ENCODE measurements at regions not wholly inside any gene's neighbourhood (a gene's known extent, or its start where the extent isn't known, plus 50 kb on each side); places are given as distances from the start of the nearest gene placed in this dataset.

GRCh38 chr2:107558295-107558694 is 268.4 kb upstream of the RGPD4 start:
- TF ChIP-seq ZBTB33 (IDR thresholded peaks at IDR 0.05; ENCODE audit: borderline replicate concordance, low read depth), result no peak
- no peak for TF ChIP-seq CTCF (IDR thresholded peaks at IDR 0.05)
- TF ChIP-seq RCOR1 (IDR thresholded peaks at IDR 0.05; ENCODE audit: low read length), result no peak
- no peak for TF ChIP-seq POLR2AphosphoS5 (IDR thresholded peaks at IDR 0.05; ENCODE audit: low read depth, low read length)
- no peak for TF ChIP-seq TCF12 (IDR thresholded peaks at IDR 0.05)
- TF ChIP-seq RAD21 (IDR thresholded peaks at IDR 0.05; ENCODE audit: low read length), result no peak
- no peak for TF ChIP-seq FOXJ3 (CRISPR knock-in tag; IDR thresholded peaks at IDR 0.05)
- no peak for TF ChIP-seq TAF1 (IDR thresholded peaks at IDR 0.05; ENCODE audit: borderline replicate concordance, low read depth, low read length)
- TF ChIP-seq USF1 (IDR thresholded peaks at IDR 0.05; ENCODE audit: borderline replicate concordance, low read depth), result no peak

Measured in SK-N-SH (cell line).